ENCODE measurements at regions not wholly inside any gene's neighbourhood (a gene's known extent, or its start where the extent isn't known, plus 50 kb on each side); places are given as distances from the start of the nearest gene placed in this dataset. TPM values are rescaled to one million over a fixed set of nuclear protein-coding genes. Genes with fewer than 3 reads are reported as not detected.

DNA sequence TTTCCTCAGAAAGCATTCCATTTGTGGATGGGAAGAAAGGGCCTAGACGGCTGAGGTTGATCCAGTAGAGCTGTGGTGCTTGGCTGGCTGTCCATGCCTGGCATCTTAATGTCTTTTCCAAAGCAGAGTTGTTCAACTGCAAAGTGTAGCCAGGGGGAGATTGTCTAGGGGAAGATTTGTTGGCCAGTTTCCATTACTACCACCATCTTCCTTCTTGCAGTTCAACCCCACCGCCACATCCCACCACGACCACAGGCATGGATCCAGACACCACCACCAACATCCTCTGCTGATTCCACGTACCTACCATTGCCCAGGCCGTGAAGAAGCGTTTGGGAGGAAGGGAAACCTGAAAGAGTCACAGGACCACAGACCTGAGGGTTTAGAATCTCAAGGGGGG lies 50.7 kb upstream of the HAAO start:
- Histone ChIP-seq H4K20me1 (ENCODE audit: insufficient read depth, low read length) (no peaks in the 10 kb centered on the region), H3K36me3 (ENCODE audit: insufficient read depth, low read length) (no peaks in the 10 kb centered on the region), H2AFZ (ENCODE audit: low read length) (no peak overlapping the region), H3K27ac (ENCODE audit: low read depth, low read length, poor library complexity, severe bottlenecking) (no peak overlapping the region), H3K4me2 (ENCODE audit: low read length) (no peak overlapping the region), H3K4me1 (ENCODE audit: insufficient read depth, low read length, poor library complexity, severe bottlenecking) (no peaks in the 10 kb centered on the region), H3K9me3 (ENCODE audit: low read length) (no peaks in the 10 kb centered on the region), H3K79me2 (ENCODE audit: insufficient read depth, low read depth, low read length) (no peaks in the 10 kb centered on the region), H3K4me3 (ENCODE audit: low read depth, low read length, poor library complexity, severe bottlenecking) (no peak overlapping the region), H3K9me2 (ENCODE audit: insufficient read depth, low read length) (no peaks in the 10 kb centered on the region)
- DNase-seq (ENCODE audit: low spot score) = no peak
- BruUV-seq (replicated peaks) = no TSS peak
- TF ChIP-seq, protein P1, sequence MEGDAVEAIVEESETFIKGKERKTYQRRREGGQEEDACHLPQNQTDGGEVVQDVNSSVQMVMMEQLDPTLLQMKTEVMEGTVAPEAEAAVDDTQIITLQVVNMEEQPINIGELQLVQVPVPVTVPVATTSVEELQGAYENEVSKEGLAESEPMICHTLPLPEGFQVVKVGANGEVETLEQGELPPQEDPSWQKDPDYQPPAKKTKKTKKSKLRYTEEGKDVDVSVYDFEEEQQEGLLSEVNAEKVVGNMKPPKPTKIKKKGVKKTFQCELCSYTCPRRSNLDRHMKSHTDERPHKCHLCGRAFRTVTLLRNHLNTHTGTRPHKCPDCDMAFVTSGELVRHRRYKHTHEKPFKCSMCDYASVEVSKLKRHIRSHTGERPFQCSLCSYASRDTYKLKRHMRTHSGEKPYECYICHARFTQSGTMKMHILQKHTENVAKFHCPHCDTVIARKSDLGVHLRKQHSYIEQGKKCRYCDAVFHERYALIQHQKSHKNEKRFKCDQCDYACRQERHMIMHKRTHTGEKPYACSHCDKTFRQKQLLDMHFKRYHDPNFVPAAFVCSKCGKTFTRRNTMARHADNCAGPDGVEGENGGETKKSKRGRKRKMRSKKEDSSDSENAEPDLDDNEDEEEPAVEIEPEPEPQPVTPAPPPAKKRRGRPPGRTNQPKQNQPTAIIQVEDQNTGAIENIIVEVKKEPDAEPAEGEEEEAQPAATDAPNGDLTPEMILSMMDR (conservative IDR thresholded peaks at IDR 0.05; ENCODE audit: low read length) = no peak
- no peak for TF ChIP-seq EZH2phosphoT487 (IDR thresholded peaks at IDR 0.05; ENCODE audit: borderline replicate concordance, low read depth, low read length)
- ChIA-PET CTCF (ENCODE audit: unreplicated experiment) (no interaction called here), POLR2A (no interaction called here)
- intact Hi-C loops (cut with micrococcal nuclease; ENCODE audit: unreplicated experiment) = no loop called here

GRCh38 chr2:42842466-42842865 lies 50.1 kb upstream of the HAAO start:
- Histone ChIP-seq H3K36me3 (ENCODE audit: insufficient read depth, low read length) (no peaks in the 10 kb centered on the region), H3K79me2 (ENCODE audit: insufficient read depth, low read depth, low read length) (no peaks in the 10 kb centered on the region), H3K27ac (ENCODE audit: low read depth, low read length, poor library complexity, severe bottlenecking) (no peak overlapping the region), H3K9me2 (ENCODE audit: insufficient read depth, low read length) (no peaks in the 10 kb centered on the region), H2AFZ (ENCODE audit: low read length) (no peak overlapping the region), H3K4me1 (ENCODE audit: insufficient read depth, low read length, poor library complexity, severe bottlenecking) (no peaks in the 10 kb centered on the region), H3K4me2 (ENCODE audit: low read length) (no peak overlapping the region), H4K20me1 (ENCODE audit: insufficient read depth, low read length) (no peaks in the 10 kb centered on the region), H3K9me3 (ENCODE audit: low read length) (no peaks in the 10 kb centered on the region), H3K4me3 (ENCODE audit: low read depth, low read length, poor library complexity, severe bottlenecking) (no peak overlapping the region)
- ChIA-PET POLR2A (interaction anchor here (0.6 kb wide), 1 partner anchor 538 kb away, joined by 3 read pairs; no protein-coding TSS in a partner anchor), CTCF (ENCODE audit: unreplicated experiment) (interaction anchor here (0.6 kb wide), 1 partner anchor 51 kb away, joined by 7 read pairs; no protein-coding TSS in a partner anchor)
- no peak for DNase-seq (ENCODE audit: low spot score)
- BruUV-seq (replicated peaks) = no TSS peak
- intact Hi-C loops (cut with micrococcal nuclease; ENCODE audit: unreplicated experiment) = no loop called here
- TF ChIP-seq, protein P1 (conservative IDR thresholded peaks at IDR 0.05; ENCODE audit: low read length) = no peak
- TF ChIP-seq EZH2phosphoT487 (IDR thresholded peaks at IDR 0.05; ENCODE audit: borderline replicate concordance, low read depth, low read length) = no peak

Small RNA genes in the stretch of these regions (small RNA-seq; reads per million reads assigned to genes)
- not detected for gene RNU6-242P

Measured in OCI-LY7 (cell line).